Amniotic epithelial cell (primary cell): ENCODE measurements at regions not wholly inside any gene's neighbourhood (a gene's known extent, or its start where the extent isn't known, plus 50 kb on each side); places are given as distances from the start of the nearest gene placed in this dataset.

Experiments used
- DNase-seq: peaks from one replicate; pipeline ENCODE4 v3.0.0-alpha.2; 2010; ENCODE audit warnings: low read depth

DNA sequence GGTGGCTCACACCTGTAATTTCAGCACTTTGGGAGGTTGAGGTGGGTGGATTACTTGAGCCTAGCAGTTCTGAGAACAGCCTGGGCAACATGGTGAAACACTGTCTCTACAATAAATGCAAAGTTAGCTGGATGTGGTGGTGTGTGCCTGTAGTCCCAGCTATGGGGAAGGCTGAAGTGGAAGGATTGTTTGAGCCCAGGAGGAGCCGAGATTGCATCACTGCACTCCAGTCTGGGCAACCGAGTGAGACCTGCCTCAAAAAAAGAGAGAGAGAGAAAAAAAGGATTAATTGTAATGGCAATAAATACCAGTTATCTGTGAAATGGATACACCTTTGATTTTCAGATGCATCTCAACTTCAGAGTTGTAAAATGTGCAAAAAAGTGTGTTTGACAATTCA, 58.8 kb downstream of the SPRY1 start:
- no peak for DNase-seq

DNA sequence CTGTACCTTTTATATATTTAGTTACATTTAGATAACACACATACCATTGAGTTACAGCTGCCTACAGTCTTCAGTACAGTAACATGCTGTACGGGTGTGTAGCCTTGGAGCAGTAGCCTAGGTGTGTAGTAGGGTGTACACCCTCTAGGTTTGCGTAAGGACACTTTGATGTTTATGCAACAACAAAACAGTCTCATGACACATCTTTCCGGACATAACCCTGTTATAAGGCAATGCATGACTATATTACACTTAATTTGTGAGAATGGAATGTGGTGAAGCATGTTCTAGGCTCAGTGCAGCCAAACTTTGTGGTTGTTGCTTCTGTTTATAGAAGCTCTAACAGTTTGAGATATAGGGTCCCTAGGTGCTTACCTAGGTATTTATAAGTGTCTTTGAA, 65.4 kb downstream of the SPRY1 start:
- DNase-seq = peak; percentile 46

DNA sequence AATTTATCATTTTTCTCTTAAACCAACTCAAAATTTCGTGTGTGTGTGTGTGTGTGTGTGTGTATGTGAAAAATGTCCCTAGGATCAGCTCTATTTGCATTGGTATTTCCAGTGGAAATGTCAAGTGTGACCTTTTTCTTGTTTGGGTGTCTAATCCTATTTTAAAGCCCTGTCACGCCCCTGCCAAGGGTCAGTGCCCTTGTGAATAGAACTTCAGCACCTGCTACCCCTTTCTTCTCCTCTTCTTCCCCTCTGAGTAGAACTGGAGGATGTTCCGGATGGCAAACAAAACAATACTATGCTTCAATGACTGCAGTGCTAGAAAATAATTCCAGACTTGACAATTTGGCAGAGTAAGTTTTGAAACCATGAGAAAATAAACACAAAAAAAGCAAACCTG, 67.3 kb downstream of the SPRY1 start:
- DNase-seq = no peak

DNA sequence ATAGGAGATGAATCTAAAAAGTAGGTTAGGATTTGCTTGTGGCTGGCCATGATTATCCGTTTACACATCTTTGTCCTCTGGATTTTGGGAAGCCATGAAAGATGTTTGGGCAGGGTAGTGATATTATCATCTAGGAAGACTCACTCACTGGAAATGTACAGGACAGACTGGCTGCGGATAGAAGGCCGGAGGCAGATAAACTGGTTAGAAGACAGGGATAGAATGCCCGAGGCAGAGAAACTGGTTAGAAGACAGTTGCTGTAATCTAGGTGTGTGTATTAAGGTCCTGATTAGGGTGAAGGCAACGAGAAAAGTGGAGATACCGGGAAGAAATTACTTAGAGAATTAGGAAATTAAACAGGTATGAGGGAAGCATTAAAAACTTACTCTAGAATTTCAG, 68.8 kb downstream of the SPRY1 start:
- DNase-seq = no peak

DNA sequence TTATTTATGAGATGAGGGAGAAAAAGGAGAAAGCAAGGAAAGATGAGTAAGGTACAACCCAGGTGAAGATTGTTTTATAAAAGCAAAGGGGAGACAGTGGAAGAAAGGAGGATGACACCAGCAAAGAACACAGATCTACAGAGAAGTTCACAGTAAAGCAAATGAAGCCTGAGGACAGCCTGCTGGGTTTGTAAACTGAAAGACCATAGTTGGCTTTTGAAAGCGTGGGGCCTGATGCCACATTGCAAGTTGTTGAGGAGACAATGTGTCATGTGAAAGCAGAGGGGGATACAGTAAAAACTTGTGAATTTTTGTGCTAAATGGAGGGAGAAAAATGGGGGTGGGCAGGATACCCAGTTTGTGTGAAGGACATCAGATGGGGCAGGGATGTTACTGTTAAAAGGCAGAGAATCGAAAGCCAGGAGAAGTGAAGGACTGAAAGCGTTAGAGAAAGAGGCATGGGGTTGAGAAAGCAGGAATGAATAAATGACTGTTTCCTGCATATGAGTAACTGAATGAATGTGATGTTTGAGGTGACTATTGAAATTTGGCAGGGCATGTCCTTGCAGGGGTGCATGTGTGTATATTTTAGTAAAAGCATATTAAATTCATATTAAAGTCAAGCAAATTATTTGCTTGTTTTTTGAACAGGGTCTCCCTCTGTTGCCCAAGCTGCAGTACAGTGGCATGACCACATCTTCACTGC, 69.6 kb downstream of the SPRY1 start:
- DNase-seq = no peak

DNA sequence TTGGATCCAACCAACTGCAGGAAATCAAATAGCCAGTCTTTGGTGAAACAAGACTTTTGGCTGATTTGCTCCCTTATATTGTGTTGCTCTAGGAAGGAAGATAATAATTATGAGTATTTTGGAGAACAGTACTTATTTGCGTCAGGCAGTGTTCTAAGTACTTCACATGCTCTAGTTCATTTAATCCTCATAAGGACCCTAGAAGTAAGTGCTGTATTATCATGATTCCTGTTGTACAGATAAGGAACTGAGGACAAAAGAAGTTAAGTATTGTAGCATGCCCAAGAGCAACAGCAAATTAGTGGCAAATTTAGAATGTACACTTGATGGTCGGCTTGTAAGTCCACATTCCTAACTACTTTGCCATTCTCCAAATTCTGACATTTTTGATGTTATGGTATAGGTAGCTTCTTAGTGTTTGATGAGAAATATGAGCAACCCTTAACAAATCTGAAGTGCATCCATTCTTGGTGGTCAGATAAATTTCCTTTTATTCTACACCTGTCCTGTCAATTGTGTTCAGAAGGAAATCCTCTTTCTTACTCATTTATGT, 72.0 kb downstream of the SPRY1 start:
- DNase-seq = no peak

DNA sequence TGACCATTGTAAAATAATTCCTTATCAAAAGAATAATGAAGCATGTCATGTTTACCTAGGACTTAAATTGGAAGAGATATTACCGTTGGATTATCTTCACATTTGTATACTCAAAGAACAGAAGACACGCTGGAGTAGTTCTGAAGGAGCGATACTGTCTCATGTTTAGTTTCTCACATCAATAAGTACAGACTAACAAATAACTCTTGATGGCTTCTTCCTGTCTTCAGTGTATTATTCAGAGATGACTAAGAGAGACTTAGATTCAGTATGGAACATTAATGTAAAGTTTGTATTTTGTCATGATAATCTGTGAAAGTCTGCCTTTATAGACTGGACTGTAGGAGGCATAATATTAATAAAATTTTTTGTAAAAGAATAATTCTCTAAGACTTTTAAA, 72.7 kb downstream of the SPRY1 start:
- DNase-seq = no peak

DNA sequence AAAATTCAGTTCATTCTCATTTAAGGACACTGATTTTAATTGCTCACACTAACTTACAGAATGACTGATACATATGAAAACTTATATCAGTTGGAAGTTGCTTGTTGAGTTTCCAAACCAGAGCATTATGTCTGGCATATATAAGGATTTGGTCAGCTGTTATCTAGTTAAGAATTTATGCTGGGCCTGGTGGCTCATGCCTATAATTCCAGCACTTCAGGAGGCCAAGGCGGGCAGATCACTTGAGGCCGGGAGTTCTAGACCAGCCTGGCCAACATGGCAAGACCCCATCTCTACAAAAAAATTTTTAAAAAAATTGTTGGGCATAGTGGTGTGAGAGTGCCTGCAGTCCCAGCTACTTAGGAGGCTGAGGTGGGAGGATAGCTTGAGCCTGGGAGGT, 73.1 kb downstream of the SPRY1 start:
- DNase-seq = no peak

DNA sequence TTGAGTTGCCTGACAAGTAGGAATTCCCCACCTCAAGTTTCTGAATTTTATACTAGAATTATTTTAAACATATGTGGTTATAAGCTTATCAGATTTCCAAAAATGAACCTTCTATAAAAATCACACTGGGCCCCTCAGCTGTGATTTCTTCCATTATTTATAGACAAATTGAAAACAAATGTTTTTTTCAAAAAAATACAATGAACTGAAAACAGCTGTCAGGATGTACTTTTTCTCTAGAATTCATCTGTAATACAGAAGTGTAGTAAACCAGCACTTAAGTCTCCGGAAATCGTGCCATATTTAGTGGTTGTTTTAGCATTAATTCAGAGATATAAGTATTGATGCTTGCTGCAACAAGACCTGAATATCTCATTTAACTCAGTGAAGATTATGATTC, 74.0 kb downstream of the SPRY1 start:
- DNase-seq = no peak

DNA sequence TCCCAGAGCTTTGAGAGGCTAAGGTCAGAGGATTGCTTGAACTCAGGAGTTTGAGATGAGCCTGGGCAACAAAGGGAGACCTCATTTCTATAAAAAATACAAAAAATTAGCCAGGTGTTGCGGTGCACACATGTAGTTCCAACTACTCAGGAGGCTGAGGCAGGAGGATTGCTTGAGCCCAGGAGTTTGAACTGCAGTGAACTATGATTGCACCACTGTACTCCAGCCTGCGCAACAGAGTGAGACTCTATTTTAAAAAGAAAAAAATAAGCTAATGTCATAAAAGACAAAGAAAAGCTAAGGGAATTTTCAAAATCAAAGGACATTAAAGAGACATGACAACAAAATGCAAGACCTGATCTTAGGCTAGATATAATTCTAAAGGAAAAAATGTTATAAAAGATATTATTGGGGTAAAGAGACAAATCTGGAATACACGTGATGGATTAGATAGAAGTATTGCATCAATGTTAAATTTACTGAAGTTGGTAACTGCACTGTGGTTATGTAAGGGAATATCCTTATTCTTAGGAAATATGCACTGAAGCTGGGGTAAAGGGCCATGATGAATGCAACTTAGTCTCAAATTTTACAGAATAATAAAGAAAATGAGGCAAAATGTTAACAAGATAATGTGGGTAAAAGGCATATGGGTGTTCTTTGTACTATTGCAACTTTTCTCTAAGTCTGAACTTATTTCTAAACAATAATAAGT, 75.2 kb downstream of the SPRY1 start:
- no peak for DNase-seq

DNA sequence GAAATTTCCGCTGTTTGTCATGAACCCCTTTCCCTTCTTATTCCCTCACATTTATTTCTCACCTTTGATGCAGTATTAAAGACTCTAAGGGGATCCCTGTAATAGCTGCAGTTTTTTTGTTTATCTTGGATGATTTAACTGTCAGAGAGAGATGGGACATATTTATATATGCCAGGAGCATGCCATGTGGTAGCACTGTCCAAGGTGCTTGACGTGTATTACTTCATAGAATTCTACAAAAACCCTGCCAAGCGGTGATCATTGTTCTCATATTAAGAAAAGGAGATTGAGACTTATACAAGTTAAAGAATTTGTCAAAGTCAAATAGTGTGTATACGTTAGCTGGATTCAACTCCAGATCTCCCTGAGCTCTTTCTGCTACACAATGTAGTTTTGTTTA, 78.2 kb downstream of the SPRY1 start:
- no peak for DNase-seq

DNA sequence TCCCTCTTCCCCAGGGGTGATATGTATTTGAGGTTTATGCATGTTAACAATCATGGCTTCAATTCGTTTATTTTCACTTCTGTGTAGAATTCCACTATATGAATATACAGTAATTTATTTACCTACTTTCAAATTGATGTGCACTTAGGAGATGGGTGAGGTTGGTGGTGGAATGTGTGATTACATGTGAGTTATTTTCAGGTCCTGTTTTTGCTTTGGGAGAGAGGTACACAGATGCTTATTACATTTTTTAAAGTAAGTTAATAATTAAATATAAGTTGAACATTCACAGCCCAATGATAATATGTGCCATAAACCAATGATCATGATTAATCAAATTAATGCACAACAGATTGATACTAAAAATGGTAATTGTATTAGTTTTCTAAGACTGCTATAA, 79.5 kb downstream of the SPRY1 start:
- DNase-seq = no peak

DNA sequence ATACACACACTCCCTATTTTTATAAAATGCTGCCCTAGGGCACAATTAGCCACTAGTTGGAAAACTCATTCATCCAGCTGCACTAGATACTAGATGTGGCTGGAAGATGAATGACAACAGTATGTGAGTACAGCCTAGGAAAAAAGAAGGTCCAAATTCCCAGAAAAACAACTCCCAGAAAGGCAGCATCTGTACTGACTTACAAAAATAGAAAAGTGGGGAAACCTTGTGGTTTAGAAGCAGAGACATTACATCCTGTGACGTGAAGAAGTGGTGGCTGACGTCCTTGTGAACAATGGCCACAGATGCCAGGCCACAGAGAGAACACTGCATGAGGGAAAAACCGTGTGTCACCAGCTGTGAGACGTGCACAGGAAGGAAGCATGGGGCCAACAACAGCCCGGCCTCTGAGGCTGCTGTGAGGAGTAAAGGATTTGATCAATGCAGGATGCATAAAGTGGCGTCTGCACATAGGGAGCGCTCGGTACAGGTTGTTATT, 81.2 kb downstream of the SPRY1 start:
- DNase-seq = no peak

DNA sequence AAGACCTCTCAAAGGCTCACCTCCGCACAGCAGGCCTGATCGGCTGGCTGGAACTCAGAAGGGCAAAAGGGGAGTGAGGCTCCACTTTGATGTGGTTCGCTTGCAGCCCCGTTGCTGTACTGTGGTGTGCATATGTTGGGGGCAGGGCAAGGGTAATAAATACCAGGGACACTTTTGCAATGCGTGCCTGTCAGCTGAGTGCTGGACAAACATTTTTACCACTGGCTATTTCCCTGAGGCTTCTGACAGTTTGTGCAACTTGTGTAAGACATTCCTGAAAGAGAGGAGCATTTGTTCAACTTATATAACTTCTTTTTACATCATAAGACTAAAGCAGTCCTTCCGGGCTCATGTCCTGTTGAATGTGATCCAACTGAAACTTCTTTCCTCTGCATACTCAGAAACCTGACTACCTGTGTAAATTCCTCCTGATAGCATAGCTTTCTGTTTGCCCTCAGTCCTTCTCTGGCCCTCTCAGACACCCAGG, 82.3 kb downstream of the SPRY1 start:
- DNase-seq = peak; percentile 72

DNA sequence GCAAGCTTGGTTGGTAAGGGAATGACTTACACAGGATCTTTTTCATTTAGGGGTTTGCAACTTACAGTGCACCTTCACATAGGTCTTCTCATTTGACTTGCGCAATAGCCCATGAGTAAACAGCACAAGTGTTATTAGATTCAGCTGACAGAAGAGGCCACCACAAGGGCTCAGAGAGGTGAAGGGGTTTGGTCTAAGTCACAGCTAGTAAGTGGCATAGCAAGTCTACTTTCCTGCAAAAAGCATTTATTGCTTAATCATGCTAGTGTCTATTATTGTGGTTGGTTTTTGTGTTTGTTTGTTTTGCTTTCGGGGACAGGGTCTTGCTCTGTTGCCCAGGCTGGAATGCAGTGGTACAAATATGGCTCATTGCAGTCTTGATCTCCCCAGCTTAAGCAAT, 83.3 kb downstream of the SPRY1 start:
- peak; percentile 60 for DNase-seq

DNA sequence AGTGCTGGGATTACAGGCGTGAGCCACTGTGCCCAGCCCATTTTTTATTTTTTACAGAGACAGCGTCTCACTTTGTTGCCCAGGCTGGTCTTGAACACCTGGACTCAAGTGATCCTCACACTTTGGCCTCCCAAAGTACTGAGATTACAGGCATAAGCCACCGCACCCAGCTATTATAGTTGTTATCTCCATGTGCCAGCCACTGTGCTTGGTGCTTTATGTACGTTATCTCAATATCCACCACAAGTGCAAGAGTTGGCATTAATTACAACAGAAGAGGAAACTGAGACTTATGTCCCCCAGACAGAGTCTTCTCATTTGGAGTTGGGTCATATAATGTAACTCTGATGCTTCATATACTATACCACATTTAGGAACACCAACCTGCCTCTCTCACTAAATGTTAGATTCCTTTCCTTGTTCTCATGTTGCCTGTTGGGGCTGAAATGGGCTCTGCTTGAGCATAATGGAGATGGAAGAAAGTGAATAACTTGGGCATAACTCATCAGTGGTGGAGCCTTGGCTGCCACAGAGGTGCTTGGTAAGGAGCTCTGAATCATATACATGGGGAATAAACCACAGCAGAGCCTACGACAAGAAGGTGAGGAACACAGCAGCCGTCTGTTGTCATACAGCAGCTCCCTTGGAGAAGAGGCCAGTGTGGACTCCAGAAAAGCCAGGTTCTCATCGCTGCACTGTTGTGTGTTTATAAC, 84.3 kb downstream of the SPRY1 start:
- peak; percentile 83 for DNase-seq

DNA sequence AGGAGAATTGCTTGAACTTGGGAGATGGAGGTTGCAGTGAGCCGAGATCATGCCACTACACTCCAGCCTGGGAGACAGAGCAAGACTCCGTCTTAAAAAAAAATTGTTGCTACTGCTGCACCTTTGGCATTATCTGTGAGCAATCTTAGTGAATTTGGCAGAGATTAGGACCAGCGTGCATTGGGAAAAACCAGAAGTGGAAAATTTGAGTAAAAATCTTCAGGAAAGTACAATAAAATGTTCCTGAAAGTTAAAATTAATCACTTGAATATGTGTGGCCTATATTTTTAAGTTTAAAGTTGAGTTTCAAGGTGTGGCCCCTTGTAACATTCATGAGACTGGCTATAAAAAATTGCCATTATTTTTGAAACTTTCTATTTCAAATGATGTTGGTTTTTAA, 85.1 kb downstream of the SPRY1 start:
- no peak for DNase-seq

DNA sequence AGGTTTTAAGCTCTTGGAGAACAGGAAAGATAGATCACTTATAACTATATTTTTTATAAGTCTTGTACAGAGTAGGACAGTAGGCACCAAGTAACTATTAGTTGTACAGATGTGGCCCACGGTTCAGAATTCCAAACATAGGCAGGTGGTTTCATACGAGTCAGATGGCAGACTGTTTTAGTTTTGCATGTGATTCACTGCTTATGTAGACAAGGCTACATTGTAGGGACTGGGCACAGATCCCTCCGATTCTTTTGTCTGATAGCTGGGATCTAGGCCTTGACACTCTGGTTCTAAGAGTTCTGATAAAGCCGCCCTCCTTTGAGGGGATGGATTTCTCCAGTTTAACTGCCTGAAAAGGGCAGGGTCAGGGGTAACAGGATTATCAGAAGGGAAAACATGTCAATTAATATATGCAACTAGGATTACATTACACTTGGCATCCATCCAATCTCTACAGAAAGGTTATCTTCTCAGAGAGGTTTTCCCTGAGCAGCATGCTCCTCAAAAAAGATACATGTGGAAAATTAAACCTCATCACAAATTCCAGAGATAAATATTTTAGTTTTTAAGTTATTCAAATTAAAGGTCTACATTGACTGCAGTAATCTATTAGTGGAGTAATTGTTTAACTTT, 87.8 kb downstream of the SPRY1 start:
- no peak for DNase-seq

DNA sequence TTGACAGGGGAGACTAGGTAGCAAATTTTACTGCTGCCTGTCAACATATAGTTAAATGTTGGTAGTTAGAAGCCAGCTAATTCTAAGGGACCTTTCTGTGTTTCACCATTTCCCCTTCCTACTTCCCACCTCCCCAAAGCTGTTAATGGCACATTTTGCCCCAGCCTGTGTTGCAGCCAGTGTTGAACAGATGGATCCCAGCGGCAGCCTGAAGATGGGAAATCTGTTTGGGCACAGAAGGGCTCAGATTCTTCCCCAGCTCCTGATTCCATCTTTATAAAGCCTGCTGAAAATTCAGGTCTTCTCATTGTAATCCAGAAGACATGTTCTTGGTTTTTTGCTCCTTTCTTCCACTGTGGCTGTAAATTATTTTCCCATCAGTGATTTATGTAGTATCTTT, 89.0 kb downstream of the SPRY1 start:
- no peak for DNase-seq

DNA sequence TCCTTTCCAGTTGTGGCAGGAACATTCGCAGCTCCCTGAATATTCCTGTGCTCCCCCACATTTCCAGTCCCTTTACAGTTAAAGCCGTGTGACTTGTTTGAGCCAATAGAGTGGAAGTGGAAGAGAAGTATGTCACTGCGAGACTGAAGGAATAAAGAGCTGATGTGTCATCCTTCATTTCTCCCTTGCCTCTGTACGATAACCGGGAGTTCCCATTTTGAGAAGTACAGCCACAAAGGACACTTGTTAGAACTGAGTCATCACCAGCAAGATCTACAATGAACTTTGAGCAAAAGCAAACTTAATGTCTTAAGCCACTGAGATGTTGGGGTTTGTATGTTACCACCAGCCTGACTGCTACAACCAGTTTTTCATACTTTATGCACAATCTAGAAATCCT, 92.3 kb downstream of the SPRY1 start:
- peak; percentile 70 for DNase-seq

DNA sequence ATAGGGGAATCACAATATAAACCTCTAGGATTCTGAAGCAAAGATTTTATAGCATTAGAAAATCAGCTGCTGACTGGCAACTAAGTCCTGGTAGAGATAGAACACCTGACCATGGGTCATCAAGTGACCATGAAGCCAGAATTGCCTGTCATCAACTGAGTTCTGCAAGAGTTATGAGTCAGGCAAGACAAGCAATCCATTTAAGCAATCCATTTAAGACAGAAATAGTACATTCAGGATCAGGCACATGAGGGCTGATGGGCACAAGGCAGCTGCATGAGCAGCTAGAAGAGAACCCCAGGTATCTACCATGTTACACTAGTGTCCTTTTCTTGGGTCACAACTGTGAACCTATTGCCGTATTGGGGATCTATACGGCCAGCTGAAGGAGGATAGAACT, 98.9 kb downstream of the SPRY1 start:
- DNase-seq = peak; percentile 46

DNA sequence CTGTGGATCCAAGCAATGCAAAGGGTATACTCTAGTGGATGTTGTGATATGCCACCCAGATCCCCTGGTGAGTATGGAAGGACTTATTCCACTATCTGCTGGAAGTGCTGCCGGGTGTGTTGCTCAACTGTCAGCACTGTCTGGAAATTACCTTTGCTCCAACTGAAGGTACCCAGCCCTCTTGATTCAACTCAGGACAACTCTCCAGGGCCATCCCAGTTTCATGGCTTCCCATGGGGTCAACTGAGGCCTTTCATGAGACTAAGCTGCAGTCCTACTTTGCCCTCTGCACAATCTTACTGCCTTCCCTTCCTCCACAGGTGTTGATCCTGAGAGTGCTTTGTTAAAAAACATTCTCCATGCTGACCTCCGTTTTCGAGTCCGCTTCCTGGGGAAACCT, 99.8 kb downstream of the SPRY1 start:
- DNase-seq = no peak
